Stimulated activated naive B cell treated with anti-CD40 and anti-IgM and Interleukin-4, amounts not matched to agents 10 μg/mL and 1 μg/mL and 100 μg/mL, for 72 hours (primary cell): ENCODE measurements at regions not wholly inside any gene's neighbourhood (a gene's known extent, or its start where the extent isn't known, plus 50 kb on each side); places are given as distances from the start of the nearest gene placed in this dataset.

Experiments used
- ATAC-seq, 2 donors: fragments of 150-1000 bp; cut with Tn5 transposase; replicated peaks; 2 replicates each; pipeline ENCODE4 v1.10.0; 2021; ENCODE audit warnings: moderate library complexity in 1 of 2
- DNase-seq: peaks from one replicate; pipeline ENCODE4 v3.0.0; 2021
- H3K27ac Mint-ChIP-seq: one replicate; pipeline ENCODE4 v1.8.0; 2022; ENCODE audit warnings: mild to moderate bottlenecking, mixed read lengths
- H3K27me3 Mint-ChIP-seq, 2 donors: one replicate each; pipeline ENCODE4 v1.8.0; 2022; ENCODE audit warnings: mixed read lengths in 2 of 2
- H3K36me3 Mint-ChIP-seq, 2 donors: one replicate each; pipeline ENCODE4 v1.8.0; 2022; ENCODE audit warnings: mixed read lengths in 2 of 2, mild to moderate bottlenecking in 1 of 2
- H3K4me1 Mint-ChIP-seq, 2 donors: one replicate each; pipeline ENCODE4 v1.8.0; 2022; ENCODE audit warnings: mixed read lengths in 2 of 2, mild to moderate bottlenecking in 1 of 2
- H3K4me3 Mint-ChIP-seq, 2 donors: one replicate each; pipeline ENCODE4 v1.8.0; 2022; ENCODE audit warnings: mild to moderate bottlenecking in 2 of 2, mixed read lengths in 2 of 2, moderate library complexity in 1 of 2
- H3K9me3 Mint-ChIP-seq, 2 donors: one replicate each; pipeline ENCODE4 v1.8.0; 2022; ENCODE audit warnings: mixed read lengths in 2 of 2, mild to moderate bottlenecking in 1 of 2

DNA sequence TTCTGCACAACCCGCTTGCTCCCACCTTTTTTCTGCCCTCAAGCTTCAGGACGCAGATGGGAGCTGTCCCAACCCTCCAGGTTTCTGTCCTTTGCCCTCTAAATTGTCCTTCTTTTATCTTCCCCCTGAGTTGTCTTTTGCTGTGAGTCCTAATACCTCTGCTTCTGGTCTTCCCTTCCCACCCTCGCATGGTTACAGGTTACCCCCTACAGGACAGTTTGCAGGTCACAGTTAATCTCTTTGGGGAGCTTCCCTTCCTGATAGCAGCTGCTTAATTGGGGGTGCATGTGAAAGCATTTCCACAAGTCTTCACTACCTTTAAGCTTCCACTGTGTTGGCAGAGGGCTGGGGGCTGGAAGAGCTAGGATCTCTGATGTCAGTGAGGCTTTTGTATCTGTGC, 121.5 kb upstream of the CXCL12 start:
- peaks cover 3% of the 10 kb centered on the region in 2 donors for H3K9me3 Mint-ChIP-seq
- H3K27me3 Mint-ChIP-seq = no peaks in the 10 kb centered on the region
- H3K4me3 Mint-ChIP-seq = no peak overlapping the region
- H3K27ac Mint-ChIP-seq = no peak overlapping the region
- H3K36me3 Mint-ChIP-seq = no peaks in the 10 kb centered on the region
- H3K4me1 Mint-ChIP-seq = no peaks in the 10 kb centered on the region
- ATAC-seq (no peak), DNase-seq (no peak)

DNA sequence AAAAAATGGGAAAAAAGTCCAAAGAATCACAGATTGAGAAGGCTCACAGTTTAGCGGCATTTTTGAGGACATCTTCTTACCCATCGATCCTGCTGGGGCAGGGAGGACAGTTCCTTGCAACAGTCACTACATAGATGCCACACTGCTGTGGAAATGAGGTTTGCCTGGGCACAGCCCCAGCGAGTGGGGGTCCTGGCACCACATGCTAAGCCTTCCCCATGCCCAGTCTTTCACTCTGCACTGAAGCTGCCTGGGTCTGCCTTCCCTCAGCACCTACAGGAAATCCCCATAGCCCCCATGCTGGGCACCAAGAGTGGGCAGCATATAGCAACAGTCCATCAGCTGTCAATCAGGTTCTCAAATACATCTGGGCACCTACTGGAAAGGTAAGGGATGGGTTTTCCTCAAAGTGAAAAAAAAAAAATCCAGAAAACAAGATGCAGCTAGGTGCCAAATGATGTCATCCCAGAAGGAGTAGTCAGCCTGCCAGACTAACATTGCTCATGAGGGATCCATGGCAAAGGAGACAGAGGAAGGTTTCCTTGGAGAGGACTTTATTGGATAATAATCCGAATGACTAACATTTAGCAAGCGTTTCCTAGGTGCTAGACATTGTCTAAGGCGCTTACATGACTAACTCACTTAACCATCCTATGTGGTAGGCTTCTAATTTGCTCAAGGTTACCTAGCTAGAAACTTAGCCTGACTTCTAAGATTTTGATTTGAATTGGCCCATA, 125.7 kb upstream of the CXCL12 start:
- DNase-seq (no peak), ATAC-seq (no peak)
- Mint-ChIP-seq H3K4me3 (no peak overlapping the region), H3K4me1 (no peaks in the 10 kb centered on the region), H3K9me3 (peaks cover 0 to 4% of the 10 kb centered on the region in 2 donors), H3K27ac (no peak overlapping the region), H3K27me3 (no peaks in the 10 kb centered on the region), H3K36me3 (no peaks in the 10 kb centered on the region)

DNA sequence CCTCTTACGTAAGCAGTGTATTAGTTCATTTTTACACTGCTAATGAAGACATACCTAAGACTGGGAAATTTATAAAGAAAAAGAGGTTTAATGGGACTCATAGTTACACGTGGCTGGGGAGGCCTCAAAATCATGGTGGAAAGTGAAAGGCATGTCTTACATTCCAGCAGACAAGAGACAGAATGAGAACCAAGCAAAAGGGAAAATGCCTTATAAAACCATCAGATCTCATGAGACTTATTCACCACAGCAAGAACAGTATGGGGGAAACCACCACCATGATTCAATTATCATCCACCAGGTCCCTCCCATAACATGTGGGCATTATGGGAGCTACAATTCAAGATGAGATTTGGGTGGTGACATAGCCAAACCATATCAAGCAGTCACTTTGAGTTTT, 126.3 kb upstream of the CXCL12 start:
- DNase-seq (no peak), ATAC-seq (no peak)
- H3K9me3 Mint-ChIP-seq = peaks cover 0 to 4% of the 10 kb centered on the region in 2 donors
- H3K4me3 Mint-ChIP-seq = no peak overlapping the region
- H3K4me1 Mint-ChIP-seq = no peaks in the 10 kb centered on the region
- H3K36me3 Mint-ChIP-seq = no peaks in the 10 kb centered on the region
- H3K27me3 Mint-ChIP-seq = no peaks in the 10 kb centered on the region
- H3K27ac Mint-ChIP-seq = no peak overlapping the region

DNA sequence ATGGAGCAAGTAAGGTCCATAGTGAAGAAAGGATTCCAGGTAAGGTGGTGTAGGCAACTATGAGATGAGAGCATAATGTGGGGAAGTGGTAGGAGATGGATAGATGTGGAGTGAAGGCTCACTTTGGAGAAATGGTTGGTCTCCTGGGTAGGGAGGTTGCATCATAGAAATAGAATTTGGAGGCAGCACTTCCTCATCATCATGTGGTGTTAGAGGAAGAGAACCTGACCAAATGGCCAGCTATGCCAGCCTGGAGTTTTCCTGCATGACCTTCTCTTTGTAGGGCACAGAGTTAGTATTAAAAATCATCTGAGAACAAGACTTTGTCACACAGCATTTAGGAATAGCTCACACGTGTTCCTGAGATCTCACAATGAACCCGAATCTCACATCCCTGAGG, 126.7 kb upstream of the CXCL12 start:
- H3K27ac Mint-ChIP-seq = no peak overlapping the region
- H3K36me3 Mint-ChIP-seq = no peaks in the 10 kb centered on the region
- H3K27me3 Mint-ChIP-seq = no peaks in the 10 kb centered on the region
- no peak for ATAC-seq
- H3K4me3 Mint-ChIP-seq = no peak overlapping the region
- no peak for DNase-seq
- peaks cover 0 to 4% of the 10 kb centered on the region in 2 donors for H3K9me3 Mint-ChIP-seq
- no peaks in the 10 kb centered on the region for H3K4me1 Mint-ChIP-seq

DNA sequence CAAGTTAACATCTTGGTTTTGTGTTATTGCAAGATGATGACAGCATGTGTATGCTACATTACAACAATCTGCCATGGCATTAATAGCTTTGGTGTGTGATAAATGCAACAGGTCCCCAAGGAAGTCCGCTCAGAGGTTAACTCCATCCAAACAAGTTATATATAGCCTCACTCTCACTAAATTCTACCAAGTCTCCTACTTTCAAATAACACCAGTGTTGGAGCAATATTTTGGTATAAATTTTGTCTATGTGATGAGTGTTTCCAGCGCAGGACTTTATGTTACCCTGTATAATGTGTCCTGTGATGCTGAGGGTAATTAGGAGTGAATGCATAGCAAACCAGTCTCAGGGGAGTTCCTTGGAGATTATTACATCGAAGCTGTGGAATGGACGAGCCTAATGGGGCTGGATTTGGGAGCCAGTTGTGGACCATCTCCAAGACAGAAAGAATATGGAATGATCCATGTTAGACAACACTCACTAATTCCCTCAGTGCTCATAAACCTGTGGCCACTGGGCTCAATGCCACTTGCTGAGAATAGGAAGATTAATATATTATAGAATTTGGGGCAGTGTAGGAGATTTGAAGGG, 127.6 kb upstream of the CXCL12 start:
- DNase-seq (no peak), ATAC-seq (no peak)
- Mint-ChIP-seq H3K27ac (no peak overlapping the region), H3K4me3 (no peak overlapping the region), H3K36me3 (no peaks in the 10 kb centered on the region), H3K9me3 (peaks cover 0 to 4% of the 10 kb centered on the region in 2 donors), H3K4me1 (no peaks in the 10 kb centered on the region), H3K27me3 (no peaks in the 10 kb centered on the region)

DNA sequence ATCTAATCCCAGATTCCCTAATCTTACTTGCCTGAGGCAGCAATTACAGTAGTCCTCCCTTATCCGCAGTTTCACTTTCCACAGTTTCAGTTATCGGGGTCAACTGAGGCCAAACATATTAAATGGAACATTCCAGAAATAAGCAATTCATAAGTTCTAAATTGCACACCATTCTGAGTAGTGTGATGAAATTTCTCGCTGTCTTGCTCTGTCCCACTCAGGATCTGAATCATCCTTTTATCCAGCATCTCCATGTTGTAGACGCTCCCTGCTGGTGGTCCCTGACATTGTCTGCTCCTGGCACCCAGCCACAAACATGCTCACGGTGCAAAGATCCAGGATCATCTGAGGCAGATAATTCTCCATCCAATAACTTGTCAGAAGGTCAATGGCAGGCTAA, 128.7 kb upstream of the CXCL12 start:
- Mint-ChIP-seq H3K27ac (no peak overlapping the region), H3K9me3 (peaks cover 0 to 4% of the 10 kb centered on the region in 2 donors), H3K27me3 (no peaks in the 10 kb centered on the region), H3K36me3 (no peaks in the 10 kb centered on the region), H3K4me1 (no peaks in the 10 kb centered on the region), H3K4me3 (no peak overlapping the region)
- DNase-seq (no peak), ATAC-seq (no peak)

DNA sequence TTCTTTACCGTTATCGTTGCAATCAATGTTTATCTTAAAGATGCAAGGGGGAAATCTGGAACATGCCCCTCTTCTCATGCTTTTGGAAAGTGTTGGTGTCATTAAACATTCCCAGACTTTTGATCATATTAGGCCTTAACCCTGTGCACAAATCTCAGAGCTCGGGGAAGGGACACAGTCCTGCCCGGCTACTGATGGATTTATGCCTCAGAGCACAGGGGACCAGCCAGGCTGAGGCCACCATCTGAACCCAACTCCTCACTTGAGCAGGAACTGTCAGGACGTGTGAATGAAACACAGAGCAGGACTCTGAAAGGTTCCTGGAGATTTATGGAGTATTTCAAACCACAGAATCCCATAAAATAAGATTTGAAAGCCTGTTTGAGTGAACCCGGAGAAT, 132.0 kb upstream of the CXCL12 start:
- DNase-seq = no peak
- Mint-ChIP-seq H3K36me3 (no peaks in the 10 kb centered on the region), H3K4me1 (no peaks in the 10 kb centered on the region), H3K4me3 (no peak overlapping the region), H3K27me3 (no peaks in the 10 kb centered on the region), H3K27ac (no peak overlapping the region), H3K9me3 (peaks cover 0 to 4% of the 10 kb centered on the region in 2 donors)
- ATAC-seq = no peak

DNA sequence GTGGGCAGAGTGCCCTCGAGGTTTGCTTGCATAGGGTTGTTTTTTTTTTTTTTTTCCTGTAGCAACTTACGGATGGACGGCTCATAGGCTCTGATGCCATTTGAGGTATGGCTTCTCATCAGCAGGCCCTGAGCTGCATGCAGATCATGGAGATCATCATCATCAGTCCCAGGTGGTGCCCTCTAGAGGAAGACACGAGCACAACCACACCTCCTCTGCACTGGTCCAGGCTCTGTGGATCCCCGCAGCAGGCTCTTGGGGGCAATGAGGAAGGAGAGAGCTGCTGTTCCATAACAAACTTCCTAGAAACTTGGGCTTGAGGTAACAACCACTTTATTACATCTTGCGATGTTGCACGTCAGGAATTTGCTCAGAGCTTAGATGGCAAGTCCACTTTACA, 132.7 kb upstream of the CXCL12 start:
- ATAC-seq (peak; percentile 38 to 42), DNase-seq (no peak)
- Mint-ChIP-seq H3K27ac (no peak overlapping the region), H3K36me3 (no peaks in the 10 kb centered on the region), H3K4me1 (no peaks in the 10 kb centered on the region), H3K9me3 (peaks cover 0 to 4% of the 10 kb centered on the region in 2 donors), H3K4me3 (no peak overlapping the region), H3K27me3 (no peaks in the 10 kb centered on the region)

DNA sequence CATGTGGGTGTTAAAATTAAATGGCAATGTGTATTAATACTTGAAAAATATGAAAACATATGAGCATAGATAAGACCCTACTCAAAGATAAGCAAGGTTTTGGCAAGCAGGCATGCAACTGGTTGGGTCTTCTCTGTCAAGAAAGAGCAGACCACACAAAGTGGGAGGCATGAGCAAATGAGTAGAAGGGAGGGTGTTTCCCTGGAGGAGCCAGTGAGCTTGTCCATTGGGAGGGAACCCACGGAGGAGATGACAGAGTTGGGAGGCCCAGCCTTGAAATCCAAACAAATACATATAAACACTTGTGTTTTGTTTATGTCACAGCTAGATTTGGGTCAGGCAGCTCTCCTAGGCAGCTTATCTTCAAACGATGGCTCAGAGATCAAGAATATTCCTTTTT, 134.5 kb upstream of the CXCL12 start:
- ATAC-seq = no peak
- H3K27ac Mint-ChIP-seq = no peak overlapping the region
- no peaks in the 10 kb centered on the region for H3K36me3 Mint-ChIP-seq
- no peaks in the 10 kb centered on the region for H3K27me3 Mint-ChIP-seq
- H3K4me3 Mint-ChIP-seq = no peak overlapping the region
- no peaks in the 10 kb centered on the region for H3K4me1 Mint-ChIP-seq
- no peak for DNase-seq
- H3K9me3 Mint-ChIP-seq = peaks cover 6 to 8% of the 10 kb centered on the region in 2 donors

DNA sequence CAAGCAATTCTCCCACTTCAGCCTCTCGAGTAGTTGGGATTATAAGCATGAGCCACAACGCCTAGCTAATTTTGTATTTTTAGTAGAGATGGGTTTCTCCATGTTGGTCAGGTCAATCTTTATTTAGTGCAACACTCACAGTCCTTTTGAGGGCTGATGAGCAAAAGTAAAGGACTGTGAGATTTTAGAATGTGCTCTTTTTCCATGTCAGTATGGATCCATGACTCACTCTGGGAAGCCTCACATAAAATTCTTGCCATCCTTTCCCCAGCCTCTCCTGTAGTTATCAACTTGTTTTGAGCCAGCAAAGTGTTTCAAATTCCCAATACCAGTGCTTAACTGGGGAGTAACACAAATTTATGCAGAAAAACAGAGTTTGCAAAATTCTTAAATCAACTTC, 135.8 kb upstream of the CXCL12 start:
- no peaks in the 10 kb centered on the region for H3K27me3 Mint-ChIP-seq
- H3K9me3 Mint-ChIP-seq = peaks cover 9 to 10% of the 10 kb centered on the region in 2 donors
- H3K4me3 Mint-ChIP-seq = no peak overlapping the region
- ATAC-seq (no peak), DNase-seq (no peak)
- no peak overlapping the region for H3K27ac Mint-ChIP-seq
- H3K36me3 Mint-ChIP-seq = no peaks in the 10 kb centered on the region
- no peaks in the 10 kb centered on the region for H3K4me1 Mint-ChIP-seq

DNA sequence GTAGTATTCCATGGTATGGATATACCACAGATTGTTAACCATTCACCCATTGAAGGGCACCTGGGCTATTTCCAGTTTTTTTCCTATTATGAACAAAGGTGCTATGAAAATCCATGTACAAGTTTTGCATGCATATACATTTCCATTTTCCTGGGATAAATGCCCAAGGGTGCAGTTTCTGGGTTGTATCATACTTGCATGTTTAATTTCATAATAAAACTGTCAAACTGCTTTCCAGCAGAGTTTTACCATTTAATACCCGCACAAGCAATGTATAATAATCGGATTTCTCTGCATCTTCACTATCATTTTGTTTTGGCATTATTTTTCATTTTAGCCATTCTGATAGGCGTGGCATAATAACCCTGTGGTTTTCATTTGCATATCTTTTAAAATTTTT, 154.3 kb upstream of the CXCL12 start:
- ATAC-seq (no peak), DNase-seq (no peak)
- peaks cover 0 to 5% of the 10 kb centered on the region in 2 donors for H3K27me3 Mint-ChIP-seq
- no peaks in the 10 kb centered on the region for H3K4me1 Mint-ChIP-seq
- H3K9me3 Mint-ChIP-seq = peaks cover 5 to 7% of the 10 kb centered on the region in 2 donors
- no peak overlapping the region for H3K4me3 Mint-ChIP-seq
- no peak overlapping the region for H3K27ac Mint-ChIP-seq
- peaks cover 0 to 2% of the 10 kb centered on the region in 2 donors for H3K36me3 Mint-ChIP-seq

DNA sequence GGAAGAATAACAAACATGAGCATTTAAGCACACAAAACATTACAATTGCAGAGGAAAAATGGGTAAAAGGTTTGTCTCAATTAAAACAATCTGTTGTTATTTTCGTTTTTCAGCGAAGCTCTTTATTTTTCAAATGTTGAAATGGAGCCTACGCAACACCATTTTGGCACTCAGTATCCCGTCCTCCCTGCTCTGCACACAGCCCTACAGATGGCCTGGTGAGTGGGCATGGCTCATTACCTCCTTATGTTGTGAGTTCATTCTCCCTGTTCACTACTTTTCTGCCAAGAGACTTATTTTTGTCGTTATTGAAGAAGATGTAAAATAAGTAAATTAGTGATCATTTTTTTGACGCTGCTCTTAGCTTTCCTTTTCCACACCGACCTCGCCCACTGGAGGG, 167.8 kb upstream of the CXCL12 start:
- H3K4me3 Mint-ChIP-seq = no peak overlapping the region
- no peaks in the 10 kb centered on the region for H3K4me1 Mint-ChIP-seq
- peaks cover 6 to 17% of the 10 kb centered on the region in 2 donors for H3K9me3 Mint-ChIP-seq

DNA sequence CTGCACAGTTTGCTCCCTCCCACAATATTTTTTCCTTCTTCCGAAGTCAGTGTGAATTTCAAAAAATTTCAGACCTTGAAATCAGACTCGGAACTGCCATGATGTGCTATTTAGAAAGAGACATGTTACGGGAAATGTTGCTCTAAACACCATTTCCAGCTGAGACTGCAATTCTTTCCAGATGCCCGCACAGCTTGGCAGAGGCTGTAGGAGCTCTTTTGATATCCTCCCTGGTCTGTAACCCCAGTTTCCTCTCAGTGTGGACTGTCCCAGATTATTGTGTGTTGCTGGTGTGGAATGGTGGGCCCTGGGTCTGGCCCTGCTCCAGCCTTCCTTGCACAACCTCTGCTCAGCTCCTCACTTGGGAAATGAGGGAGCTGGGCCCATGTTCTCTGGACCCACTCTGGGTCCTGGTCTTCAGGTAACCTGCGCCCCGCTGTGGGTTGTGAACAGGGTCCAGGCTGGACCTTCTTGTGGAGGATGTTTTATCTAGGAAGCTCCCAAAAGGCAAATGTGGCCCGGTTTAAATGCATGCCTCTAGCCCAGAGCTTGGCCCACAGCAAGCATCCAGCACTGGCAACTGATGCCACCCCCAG, 172.8 kb upstream of the CXCL12 start:
- ATAC-seq = no peak
- H3K27ac Mint-ChIP-seq = no peak overlapping the region

More for the DNA sequence above, 167.8 kb upstream of the CXCL12 start:
- no peak for DNase-seq
- no peak for ATAC-seq
- H3K27me3 Mint-ChIP-seq = no peaks in the 10 kb centered on the region
- no peaks in the 10 kb centered on the region for H3K36me3 Mint-ChIP-seq
- no peak overlapping the region for H3K27ac Mint-ChIP-seq

DNA sequence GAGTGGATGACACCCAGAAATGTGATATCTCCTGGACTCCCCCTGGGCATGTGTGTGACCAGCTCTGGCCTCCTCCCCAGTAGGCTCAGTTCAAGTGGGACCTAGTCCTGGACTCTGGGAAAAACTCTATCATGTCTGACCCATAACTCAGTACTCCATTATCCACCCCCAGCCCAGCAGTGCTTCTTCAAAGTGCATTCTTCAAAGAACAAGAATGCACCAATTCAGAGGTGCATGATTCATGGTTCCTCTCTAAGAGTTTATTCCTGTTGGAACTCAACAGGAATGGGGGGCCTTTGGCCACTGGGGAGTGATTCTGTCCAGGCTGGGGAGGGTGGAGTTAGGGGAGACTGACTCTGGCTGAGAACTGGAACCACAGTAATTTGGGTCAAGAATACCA, 173.6 kb upstream of the CXCL12 start:
- Mint-ChIP-seq H3K36me3 (no peaks in the 10 kb centered on the region), H3K4me3 (no peak overlapping the region), H3K27me3 (no peaks in the 10 kb centered on the region), H3K9me3 (no peaks in the 10 kb centered on the region), H3K27ac (no peak overlapping the region), H3K4me1 (no peaks in the 10 kb centered on the region)
- DNase-seq = no peak
- ATAC-seq = no peak

More for the DNA sequence above, 172.8 kb upstream of the CXCL12 start:
- H3K27me3 Mint-ChIP-seq = no peaks in the 10 kb centered on the region
- no peaks in the 10 kb centered on the region for H3K36me3 Mint-ChIP-seq
- no peaks in the 10 kb centered on the region for H3K4me1 Mint-ChIP-seq
- no peaks in the 10 kb centered on the region for H3K9me3 Mint-ChIP-seq
- H3K4me3 Mint-ChIP-seq = no peak overlapping the region
- no peak for DNase-seq

DNA sequence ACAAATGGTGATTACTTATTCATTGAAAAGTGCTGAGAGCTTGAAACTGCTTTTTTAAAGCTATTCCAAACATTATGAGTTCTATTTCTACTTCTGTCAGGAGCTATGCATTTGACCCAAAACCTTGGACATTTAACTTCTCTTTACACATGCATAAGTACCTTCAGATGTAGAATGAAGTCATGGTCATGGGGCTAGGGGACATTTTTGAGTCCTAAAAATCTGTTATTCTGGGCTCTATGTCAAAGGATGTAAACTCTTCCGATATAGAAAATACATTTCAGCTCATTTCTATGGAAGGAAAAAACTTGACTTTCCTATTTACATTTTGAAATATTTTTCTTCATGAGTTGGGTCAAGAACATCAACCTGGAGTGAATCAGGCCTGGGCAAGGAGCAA, 179.5 kb upstream of the CXCL12 start:
- DNase-seq = no peak
- Mint-ChIP-seq H3K4me1 (no peaks in the 10 kb centered on the region), H3K9me3 (no peaks in the 10 kb centered on the region), H3K27ac (no peak overlapping the region), H3K4me3 (no peak overlapping the region), H3K27me3 (no peaks in the 10 kb centered on the region), H3K36me3 (no peaks in the 10 kb centered on the region)
- no peak for ATAC-seq
